IMR-90 (cell line): ENCODE measurements at regions not wholly inside any gene's neighbourhood (a gene's known extent, or its start where the extent isn't known, plus 50 kb on each side); places are given as distances from the start of the nearest gene placed in this dataset.

ENCODE experiments used
- ATAC-seq: fragments of 200-7000 bp; cut with Tn5 transposase; 2 replicates; pipeline ENCODE4 v1.9.1; 2020; ENCODE audit warnings: low read depth, mild to moderate bottlenecking, moderate library complexity
- BruUV-seq: library from RNA; stranded (reverse); fragments of 400-500 nt; replicated peaks from 2 replicates; lab custom pipeline; 2021; lab: Mats Ljungman, UMichigan
- CTCF ChIA-PET: fragments of 300-600 bp; formaldehyde crosslinking; extraction: SDS; loops from one replicate; lab custom pipeline; 2021; ENCODE audit warnings: antibody characterized with exemption; lab: Yijun Ruan, JAX
- POLR2A ChIA-PET: fragments of 300-600 bp; sonication (Branson Sonifier 250); formaldehyde crosslinking; loops from one replicate; lab custom pipeline; 2022; ENCODE audit warnings: antibody characterized with exemption; ENCODE audit not compliant: unreplicated experiment; lab: Charles Lee
- DNase-seq: peaks from one replicate; pipeline ENCODE4 v3.0.0; 2013
- H2AFZ ChIP-seq: replicated peaks from 2 replicates; pipeline ENCODE3; 2013; ENCODE audit warnings: low read length, mild to moderate bottlenecking; ENCODE audit not compliant: poor library complexity
- H2AK5ac ChIP-seq: 2 replicates; pipeline ENCODE4 v1.6.1; 2013; ENCODE audit warnings: low read depth, low read length, inconsistent platforms
- H2AK9ac ChIP-seq: replicated peaks from 2 replicates; pipeline ENCODE3; 2013; ENCODE audit warnings: mild to moderate bottlenecking, low read depth, low read length, moderate library complexity; ENCODE audit not compliant: poor library complexity
- H2BK120ac ChIP-seq: 2 replicates; pipeline ENCODE4 v1.6.1; 2013; ENCODE audit warnings: low read depth, low read length, inconsistent platforms
- H2BK15ac ChIP-seq: 3 replicates; pipeline ENCODE4 v1.6.1; 2013; ENCODE audit warnings: low read depth, low read length, inconsistent platforms
- H2BK20ac ChIP-seq: 2 replicates; pipeline ENCODE4 v1.6.1; 2013; ENCODE audit warnings: low read depth, mild to moderate bottlenecking, inconsistent platforms, low read length, moderate library complexity
- H2BK5ac ChIP-seq: 2 replicates; pipeline ENCODE4 v1.6.1; 2013; ENCODE audit warnings: mild to moderate bottlenecking, low read depth, low read length, inconsistent platforms; ENCODE audit not compliant: poor library complexity, severe bottlenecking
- H3K14ac ChIP-seq: replicated peaks from 2 replicates; pipeline ENCODE4 v1.6.1; 2013; ENCODE audit warnings: low read depth, low read length, inconsistent platforms
- H3K18ac ChIP-seq: 2 replicates; pipeline ENCODE4 v1.6.1; 2013; ENCODE audit warnings: low read depth, low read length, control low read depth
- H3K23ac ChIP-seq: 2 replicates; pipeline ENCODE4 v1.6.1; 2013; ENCODE audit warnings: low read depth, low read length, inconsistent platforms
- H3K27ac ChIP-seq: 2 replicates; pipeline ENCODE4 v1.5.1; 2013; ENCODE audit warnings: mild to moderate bottlenecking, control low read depth, low read length; ENCODE audit not compliant: insufficient read depth
- H3K27me3 ChIP-seq: 2 replicates; pipeline ENCODE4 v1.6.1; 2013; ENCODE audit warnings: low read length; ENCODE audit not compliant: control insufficient read depth, insufficient read depth
- H3K36me3 ChIP-seq: 2 replicates; pipeline ENCODE4 v1.6.1; 2013; ENCODE audit warnings: low read length, mixed read lengths; ENCODE audit not compliant: control insufficient read depth, insufficient read depth
- H3K4ac ChIP-seq: 2 replicates; pipeline ENCODE4 v1.6.1; 2013; ENCODE audit warnings: low read depth, low read length, inconsistent platforms
- H3K4me1 ChIP-seq: 2 replicates; pipeline ENCODE4 v1.6.1; 2013; ENCODE audit warnings: low read length, mixed read lengths; ENCODE audit not compliant: control insufficient read depth, insufficient read depth
- H3K4me2 ChIP-seq: 2 replicates; pipeline ENCODE4 v1.6.1; 2013; ENCODE audit warnings: low read depth, mild to moderate bottlenecking, control low read depth, low read length, moderate library complexity
- H3K4me3 ChIP-seq: 2 replicates; pipeline ENCODE4 v1.5.1; 2013; ENCODE audit warnings: low read depth, mild to moderate bottlenecking, control low read depth, low read length, moderate library complexity; ENCODE audit not compliant: insufficient read depth
- H3K56ac ChIP-seq: 2 replicates; pipeline ENCODE4 v1.6.1; 2013; ENCODE audit warnings: low read length, inconsistent platforms; ENCODE audit not compliant: insufficient read depth; ENCODE audit errors: extremely low read depth
- H3K79me1 ChIP-seq, 2 experiments: 2 replicates each; pipeline ENCODE4 v1.6.1; 2013; ENCODE audit warnings: low read length in 2 of 2, inconsistent platforms in 1 of 2, low read depth in 1 of 2
- H3K9ac ChIP-seq: 2 replicates; pipeline ENCODE4 v1.6.1; 2013; ENCODE audit warnings: low read depth, low read length, control low read depth
- H3K9me1 ChIP-seq: 2 replicates; pipeline ENCODE4 v1.6.1; 2013; ENCODE audit warnings: low read length, inconsistent platforms; ENCODE audit not compliant: insufficient read depth
- H3K9me3 ChIP-seq: 2 replicates; pipeline ENCODE4 v1.6.1; 2013; ENCODE audit warnings: low read length; ENCODE audit not compliant: control insufficient read depth, insufficient read depth
- H4K20me1 ChIP-seq: 2 replicates; pipeline ENCODE4 v1.6.1; 2013; ENCODE audit warnings: low read length, inconsistent platforms; ENCODE audit not compliant: insufficient read depth
- H4K5ac ChIP-seq: 2 replicates; pipeline ENCODE4 v1.6.1; 2013; ENCODE audit warnings: mild to moderate bottlenecking, low read depth, low read length, control low read depth
- H4K8ac ChIP-seq, 2 experiments: 2 replicates each; pipeline ENCODE4 v1.6.1; 2013; ENCODE audit warnings: low read depth in 2 of 2, low read length in 2 of 2, control low read depth in 1 of 2, inconsistent platforms in 1 of 2
- H4K91ac ChIP-seq: 2 replicates; pipeline ENCODE4 v1.6.1; 2013; ENCODE audit warnings: low read depth, low read length, inconsistent platforms; ENCODE audit not compliant: insufficient read depth
- NFE2L2 ChIP-seq: fragments of 150-350 bp; IDR thresholded peaks from 2 replicates; pipeline ENCODE4 v1.6.1; 2016; ENCODE audit warnings: low read depth, mild to moderate bottlenecking, low read length
- RCOR1 ChIP-seq: IDR thresholded peaks from 2 replicates; pipeline ENCODE4 v1.6.1; 2012; ENCODE audit warnings: mild to moderate bottlenecking, low read length, improper control_type of control experiment; ENCODE audit not compliant: insufficient replicate concordance
- RFX5 ChIP-seq: IDR thresholded peaks from 2 replicates; pipeline ENCODE4 v1.8.0; 2012; ENCODE audit warnings: low read depth, mild to moderate bottlenecking, low read length, moderate library complexity
- WGBS, 2 experiments: methylation state at CpG; one replicate each; pipeline versions ENCODE4 v1.1.5 to v1.1.7; 2013; ENCODE audit warnings: missing lambda C conversion rate in 2 of 2; ENCODE audit not compliant: insufficient read length in 1 of 2; ENCODE audit errors: extremely low coverage in 2 of 2; 5-methylcytosine and 5-hydroxymethylcytosine counted together
- dilution Hi-C: fragments of 300-500 bp; cut with HindIII; formaldehyde crosslinking; loops from one replicate; pipeline ENCODE4 v1.14.3; 2018; ENCODE audit warnings: low sequenced_read_pairs; ENCODE audit not compliant: unreplicated experiment
- in situ Hi-C: fragments of 300-500 bp; cut with MboI; formaldehyde crosslinking; loops from 3 replicates; pipeline ENCODE4 v1.14.3; 2019; ENCODE audit warnings: low sequenced_read_pairs, inconsistent platforms, mixed read lengths
- intact Hi-C: fragments of 100-400 bp; cut with micrococcal nuclease; formaldehyde crosslinking; loops from 2 replicates; pipeline ENCODE4 v1.10.0; 2022

DNA sequence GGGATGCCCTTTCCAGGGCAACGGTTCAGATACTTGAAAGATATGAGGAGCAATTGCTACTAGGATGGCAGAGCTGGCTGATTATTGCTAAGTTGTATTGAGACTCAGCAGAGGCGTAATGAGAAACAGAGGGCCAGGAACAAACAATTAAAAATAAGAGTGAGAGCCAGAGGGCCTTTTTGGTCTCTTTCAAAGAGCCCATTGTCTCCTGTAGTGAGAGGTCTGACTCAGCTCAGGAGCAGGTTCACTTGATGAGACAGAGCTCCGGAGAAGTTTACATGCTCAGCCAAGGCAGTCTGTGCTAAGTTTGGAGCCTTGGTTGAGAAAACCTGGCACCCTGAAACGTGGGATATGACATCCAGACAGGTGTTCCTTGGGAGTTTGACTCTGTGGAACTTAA lies 303.9 kb upstream of the DLGAP1 start:
- TF ChIP-seq NFE2L2 (no peak), RCOR1 (no peak), RFX5 (no peak)
- in situ Hi-C loops (no loop called here), dilution Hi-C loops (no loop called here), intact Hi-C loops (no loop called here)
- Histone ChIP-seq H2AFZ (no peak overlapping the region), H3K18ac (no peak overlapping the region), H3K23ac (no peak overlapping the region), H3K9me1 (no peaks in the 10 kb centered on the region), H2AK9ac (no peak overlapping the region), H2BK20ac (no peak overlapping the region), H2BK5ac (no peak overlapping the region), H3K4me1 (no peaks in the 10 kb centered on the region), H3K4me3 (no peak overlapping the region), H3K36me3 (no peaks in the 10 kb centered on the region), H4K5ac (no peak overlapping the region), H3K4me2 (no peak overlapping the region), H3K9ac (no peak overlapping the region), H2BK15ac (no peak overlapping the region), H3K14ac (no peak overlapping the region), H3K56ac (no peak overlapping the region), H2BK120ac (no peak overlapping the region), H3K27me3 (no peaks in the 10 kb centered on the region), H3K4ac (no peak overlapping the region), H4K91ac (no peak overlapping the region), H3K9me3 (peaks cover 28% of the 10 kb centered on the region), H2AK5ac (no peak overlapping the region), H3K27ac (no peak overlapping the region), H4K8ac (no peak overlapping the region), H4K20me1 (no peaks in the 10 kb centered on the region), H3K79me1 (no peaks in the 10 kb centered on the region)
- ATAC-seq, result no peak
- WGBS, 2 experiments, result 45% methylated on average over 2 of the region's 4 CpGs; no CpG with 5 or more reads in 1 of the 2 experiments
- ChIA-PET CTCF (no interaction called here), POLR2A (no interaction called here)
- no peak for DNase-seq
- no TSS peak for BruUV-seq
